HCT116 (cell line): ENCODE measurements at regions not wholly inside any gene's neighbourhood (a gene's known extent, or its start where the extent isn't known, plus 50 kb on each side); places are given as distances from the start of the nearest gene placed in this dataset.

Source experiments
- ATAC-seq: fragments of 200-7000 bp; cut with Tn5 transposase; 2 replicates; pipeline ENCODE4 v1.9.1; 2020; ENCODE audit warnings: mild to moderate bottlenecking, moderate library complexity
- BruUV-seq: library from RNA; stranded (reverse); fragments of 400-500 nt; replicated peaks from 2 replicates; lab custom pipeline; 2021; lab: Mats Ljungman, UMichigan
- CTCF ChIA-PET: fragments of 300-600 bp; sonication (Branson Sonifier 250); formaldehyde crosslinking; loops from one replicate; lab custom pipeline; 2021; ENCODE audit warnings: antibody characterized with exemption; lab: Charles Lee
- POLR2A ChIA-PET: fragments of 300-600, 350-600 bp; sonication (Branson Sonifier 250); formaldehyde crosslinking; loops from one replicate; lab custom pipeline; 2021; ENCODE audit warnings: antibody characterized with exemption; lab: Charles Lee
- RAD21 ChIA-PET, 2 experiments: fragments of 300-600 bp; sonication (Branson Sonifier 250); formaldehyde crosslinking; loops; one replicate each; lab custom pipeline; 2023; ENCODE audit warnings: low total read pairs in 2 of 2; ENCODE audit not compliant: uncharacterized antibody in 2 of 2, unreplicated experiment in 2 of 2, low non-redundant PET in 1 of 2; lab: Charles Lee
- DNase-seq: peaks from one replicate; pipeline ENCODE4 v3.0.0-alpha.2; 2010; ENCODE audit warnings: low read depth, low spot score
- H2AFZ ChIP-seq: fragments of 200-600 bp; shearing (Covaris generic), sonication (generic); 2 replicates; pipeline ENCODE4 v1.6.1; 2017; ENCODE audit warnings: low read depth, mixed run types, mixed read lengths, antibody characterized with exemption, low read length; ENCODE audit not compliant: poor library complexity, severe bottlenecking
- H3K27ac ChIP-seq: 2 replicates; pipeline ENCODE4 v1.5.1; 2012; ENCODE audit warnings: low read depth, low read length
- H3K27me3 ChIP-seq: fragments of 200-600 bp; sonication (generic); 2 replicates; pipeline ENCODE4 v1.6.1; 2016; ENCODE audit warnings: mixed run types, low read length, mixed read lengths; ENCODE audit not compliant: insufficient read depth
- H3K36me3 ChIP-seq, 2 experiments: fragments of 200-500 bp in 1 of 2; fragments of 200-600 bp in 1 of 2; sonication (Bioruptor generic) in 1 of 2; sonication (generic) in 1 of 2; 2 replicates each; pipeline versions ENCODE4 v1.5.1 to v1.6.1; 2014 to 2016; ENCODE audit warnings: low read length in 2 of 2, inconsistent platforms in 1 of 2, mixed read lengths in 1 of 2, mixed run types in 1 of 2; ENCODE audit not compliant: insufficient read depth in 2 of 2, control insufficient read depth in 1 of 2
- H3K4me1 ChIP-seq, 2 experiments: fragments of 200-600 bp in 1 of 2; sonication (generic) in 1 of 2; 2 replicates each; pipeline versions ENCODE4 v1.5.1 to v1.6.1; 2012 to 2017; ENCODE audit warnings: low read length in 2 of 2, inconsistent platforms in 1 of 2, mild to moderate bottlenecking in 1 of 2, mixed read lengths in 1 of 2, mixed run types in 1 of 2, moderate library complexity in 1 of 2; ENCODE audit not compliant: insufficient read depth in 2 of 2, control insufficient read depth in 1 of 2
- H3K4me2 ChIP-seq: fragments of 200-600 bp; sonication (generic); 2 replicates; pipeline ENCODE4 v1.6.1; 2017; ENCODE audit warnings: mixed run types, low read length, mixed read lengths
- H3K4me3 ChIP-seq, 2 experiments: fragments of 200-600 bp in 1 of 2; sonication (generic) in 1 of 2; replicated peaks in 1 of 2; 2 replicates each; pipeline ENCODE4 v1.5.1; 2011 to 2016; ENCODE audit warnings: low read length in 2 of 2, control low read depth in 1 of 2, low read depth in 1 of 2, mild to moderate bottlenecking in 1 of 2, mixed read lengths in 1 of 2, mixed run types in 1 of 2
- H3K79me2 ChIP-seq: fragments of 200-600 bp; sonication (generic); 2 replicates; pipeline ENCODE4 v1.6.1; 2017; ENCODE audit warnings: mild to moderate bottlenecking, mixed run types, low read length, moderate library complexity, mixed read lengths; ENCODE audit not compliant: insufficient read depth
- H3K9ac ChIP-seq: fragments of 200-600 bp; sonication (generic); 2 replicates; pipeline ENCODE4 v1.6.1; 2016; ENCODE audit warnings: low read length, mixed read lengths
- H3K9me2 ChIP-seq: fragments of 200-600 bp; sonication (generic), shearing (Covaris generic); 2 replicates; pipeline ENCODE4 v1.6.1; 2017; ENCODE audit warnings: mixed run types, mild to moderate bottlenecking, moderate library complexity; ENCODE audit not compliant: insufficient read depth
- H3K9me3 ChIP-seq, 2 experiments: fragments of 200-500 bp in 1 of 2; fragments of 200-600 bp in 1 of 2; sonication (Bioruptor generic) in 1 of 2; sonication (generic) in 1 of 2; 2 replicates each; pipeline ENCODE4 v1.6.1; 2014 to 2017; ENCODE audit warnings: low read length in 2 of 2, mixed read lengths in 2 of 2, inconsistent platforms in 1 of 2, low read depth in 1 of 2, mild to moderate bottlenecking in 1 of 2, mixed run types in 1 of 2, moderate library complexity in 1 of 2; ENCODE audit not compliant: control insufficient read depth in 1 of 2, insufficient read depth in 1 of 2
- H4K20me1 ChIP-seq: fragments of 200-600 bp; sonication (generic), shearing (Covaris generic); 2 replicates; pipeline ENCODE4 v1.6.1; 2017; ENCODE audit warnings: mixed run types, mild to moderate bottlenecking, moderate library complexity; ENCODE audit not compliant: insufficient read depth
- ATF3 ChIP-seq: IDR thresholded peaks from 2 replicates; pipeline ENCODE4 v1.6.1; 2012
- EGR1 ChIP-seq: IDR thresholded peaks from 2 replicates; pipeline ENCODE4 v1.6.1; 2012; ENCODE audit warnings: low read depth
- EZH2 ChIP-seq: fragments of 200-600 bp; sonication (generic); IDR thresholded peaks from 2 replicates; pipeline ENCODE4 v1.6.1; 2017; ENCODE audit warnings: antibody characterized with exemption, mixed run types
- EZH2phosphoT487 ChIP-seq: fragments of 200-600 bp; IDR thresholded peaks from 2 replicates; pipeline ENCODE4 v1.6.1; 2018; ENCODE audit warnings: antibody characterized with exemption, borderline replicate concordance
- FOSL1 ChIP-seq: IDR thresholded peaks from 2 replicates; pipeline ENCODE4 v1.6.1; 2012; ENCODE audit warnings: low read depth
- POLR2AphosphoS5 ChIP-seq: IDR thresholded peaks from 2 replicates; pipeline ENCODE4 v1.6.1; 2011; ENCODE audit warnings: mild to moderate bottlenecking, low read depth, low read length, moderate library complexity
- RAD21 ChIP-seq: IDR thresholded peaks from 2 replicates; pipeline ENCODE4 v1.6.1; 2012; ENCODE audit warnings: low read depth, mild to moderate bottlenecking
- TCF7L2 ChIP-seq: IDR thresholded peaks from 2 replicates; pipeline ENCODE4 v1.7.0; 2011; ENCODE audit warnings: borderline replicate concordance, inconsistent platforms; ENCODE audit not compliant: insufficient read depth, insufficient read length; ENCODE audit errors: extremely low read depth
- YY1 ChIP-seq: IDR thresholded peaks from 2 replicates; pipeline ENCODE4 v1.6.1; 2011; ENCODE audit warnings: low read length, low read depth, moderate library complexity, mild to moderate bottlenecking; ENCODE audit not compliant: insufficient replicate concordance; ENCODE audit errors: extremely low read depth
- ZFX ChIP-seq: fragments of 450-650 bp; IDR thresholded peaks from 2 replicates; pipeline ENCODE4 v1.6.1; 2017
- intact Hi-C: fragments of 100-400 bp; cut with micrococcal nuclease; formaldehyde crosslinking; loops from 2 replicates; pipeline ENCODE4 v1.10.0; 2022
- TF ChIP-seq, protein P1 (sequence below), 3 experiments: fragments of 200-600 bp in 1 of 3; sonication (generic) in 1 of 3; IDR thresholded peaks in 2 of 3; conservative IDR thresholded peaks in 1 of 3; 2 replicates each; pipeline ENCODE4 v1.5.1; 2012 to 2017; ENCODE audit warnings: low read depth in 2 of 3, low read length in 2 of 3, antibody characterized with exemption in 1 of 3, borderline replicate concordance in 1 of 3, control low read depth in 1 of 3, mild to moderate bottlenecking in 1 of 3, mixed read lengths in 1 of 3, mixed run types in 1 of 3, moderate library complexity in 1 of 3; ENCODE audit not compliant: insufficient read depth in 1 of 3
- TF ChIP-seq, protein P2 (sequence below): IDR thresholded peaks from 2 replicates; pipeline ENCODE4 v1.6.1; 2012

DNA sequence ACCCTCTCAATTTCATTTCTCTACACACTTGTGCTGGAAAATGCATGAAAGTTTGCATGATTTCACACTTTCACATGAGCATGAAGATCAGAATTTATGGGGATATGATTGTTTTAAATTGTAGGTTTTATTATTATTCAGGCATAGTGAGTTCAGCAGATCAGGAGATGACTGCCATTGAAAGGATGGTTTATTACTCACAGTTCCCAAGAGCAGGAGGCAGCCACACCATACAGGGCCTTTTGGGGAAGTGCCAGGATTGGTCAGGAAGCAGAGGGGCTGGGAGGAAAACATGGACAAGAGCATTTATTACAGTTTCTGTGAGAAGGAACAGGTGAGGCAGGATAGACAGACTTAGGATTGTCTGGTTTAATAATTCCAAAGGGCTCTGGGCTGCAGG, 114.6 kb upstream of the KCNJ15 start:
- intact Hi-C loops: no loop called here
- Histone ChIP-seq H3K27ac (no peak overlapping the region), H2AFZ (no peak overlapping the region), H3K79me2 (no peaks in the 10 kb centered on the region), H3K9me2 (no peaks in the 10 kb centered on the region), H3K4me1 (no peaks in the 10 kb centered on the region), H3K9me3 (peaks cover 0 to 11% of the 10 kb centered on the region in 2 experiments; a peak in 1 of 4 replicates)
- ChIA-PET CTCF (no interaction called here), RAD21 (no interaction called here)
- DNase-seq (no peak), ATAC-seq (no peak)
- TF ChIP-seq, protein P1, sequence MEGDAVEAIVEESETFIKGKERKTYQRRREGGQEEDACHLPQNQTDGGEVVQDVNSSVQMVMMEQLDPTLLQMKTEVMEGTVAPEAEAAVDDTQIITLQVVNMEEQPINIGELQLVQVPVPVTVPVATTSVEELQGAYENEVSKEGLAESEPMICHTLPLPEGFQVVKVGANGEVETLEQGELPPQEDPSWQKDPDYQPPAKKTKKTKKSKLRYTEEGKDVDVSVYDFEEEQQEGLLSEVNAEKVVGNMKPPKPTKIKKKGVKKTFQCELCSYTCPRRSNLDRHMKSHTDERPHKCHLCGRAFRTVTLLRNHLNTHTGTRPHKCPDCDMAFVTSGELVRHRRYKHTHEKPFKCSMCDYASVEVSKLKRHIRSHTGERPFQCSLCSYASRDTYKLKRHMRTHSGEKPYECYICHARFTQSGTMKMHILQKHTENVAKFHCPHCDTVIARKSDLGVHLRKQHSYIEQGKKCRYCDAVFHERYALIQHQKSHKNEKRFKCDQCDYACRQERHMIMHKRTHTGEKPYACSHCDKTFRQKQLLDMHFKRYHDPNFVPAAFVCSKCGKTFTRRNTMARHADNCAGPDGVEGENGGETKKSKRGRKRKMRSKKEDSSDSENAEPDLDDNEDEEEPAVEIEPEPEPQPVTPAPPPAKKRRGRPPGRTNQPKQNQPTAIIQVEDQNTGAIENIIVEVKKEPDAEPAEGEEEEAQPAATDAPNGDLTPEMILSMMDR (IDR thresholded peaks at IDR 0.05 in 2 of 3, conservative IDR thresholded peaks at IDR 0.05 in 1 of 3; ENCODE audit: borderline replicate concordance in 1 of 3, insufficient read depth in 1 of 3, low read depth in 2 of 3, low read length in 2 of 3): no peak
- TF ChIP-seq FOSL1 (no peak), EZH2 (no peak), ZFX (no peak), EZH2phosphoT487 (no peak), YY1 (no peak), TCF7L2 (no peak), EGR1 (no peak), ATF3 (no peak), RAD21 (no peak), POLR2AphosphoS5 (no peak)
- TF ChIP-seq, protein P2, sequence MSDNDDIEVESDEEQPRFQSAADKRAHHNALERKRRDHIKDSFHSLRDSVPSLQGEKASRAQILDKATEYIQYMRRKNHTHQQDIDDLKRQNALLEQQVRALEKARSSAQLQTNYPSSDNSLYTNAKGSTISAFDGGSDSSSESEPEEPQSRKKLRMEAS: no peak
- TF ChIP-seq, all 23 proteins: peak for 0
- Histone ChIP-seq H3K36me3 (no peaks in the 10 kb centered on the region), H3K4me2 (no peak overlapping the region), H4K20me1 (no peaks in the 10 kb centered on the region), H3K27me3 (no peaks in the 10 kb centered on the region), H3K9ac (no peak overlapping the region), H3K4me3 (no peak overlapping the region)
- POLR2A ChIA-PET: no interaction called here
- BruUV-seq: no TSS peak
